ENCODE measurements at regions not wholly inside any gene's neighbourhood (a gene's known extent, or its start where the extent isn't known, plus 50 kb on each side); places are given as distances from the start of the nearest gene placed in this dataset.

DNA sequence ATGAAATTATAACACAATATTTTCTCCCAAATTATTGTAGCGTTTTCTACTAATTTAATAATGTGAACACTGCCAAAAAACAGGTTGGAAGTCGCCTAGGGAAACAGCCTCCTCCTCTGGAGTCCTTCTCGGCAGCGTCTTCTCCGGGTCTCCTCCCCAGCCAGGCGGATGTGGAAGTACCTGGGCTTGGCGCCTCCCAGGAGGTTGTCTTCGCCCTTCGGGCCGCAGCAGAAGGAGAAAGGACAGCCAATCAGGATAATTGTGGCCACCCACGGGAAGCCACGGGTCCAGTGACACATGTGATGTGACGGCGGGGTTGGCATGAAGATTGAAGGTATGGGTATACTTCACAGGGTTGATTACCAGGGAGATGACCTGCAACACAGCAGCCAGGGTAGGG, 491.2 kb downstream of the PYDC2 start:
- in situ Hi-C loops (cut with MboI; ENCODE audit: low pct_unique_long_range_greater_than_20kb, low sequenced_read_pairs, unreplicated experiment) = no loop called here
- TF ChIP-seq CTCF (IDR thresholded peaks at IDR 0.05; ENCODE audit: extremely low read depth, insufficient read depth, missing control alignments) = no peak
- DNase-seq (ENCODE audit: low spot score) = no peak

DNA sequence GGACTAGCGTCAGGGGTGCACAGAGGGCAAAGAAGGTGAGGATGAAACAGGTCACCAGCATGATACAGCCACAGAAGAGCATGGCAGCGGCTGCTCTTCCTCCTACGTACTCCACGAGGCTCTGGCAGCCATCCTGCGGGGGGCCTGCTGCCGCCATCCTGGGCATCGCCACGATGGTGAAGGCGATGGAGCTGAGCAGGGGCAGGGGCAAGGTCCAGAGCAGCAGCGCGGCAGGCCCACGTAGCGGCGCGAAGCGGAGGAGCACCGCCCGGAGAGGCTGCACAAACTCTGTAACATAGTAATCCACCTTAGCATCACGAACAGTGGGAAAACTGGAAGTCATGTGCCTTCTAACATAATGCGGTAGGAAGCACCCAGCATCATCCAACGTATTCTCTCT, 491.6 kb downstream of the PYDC2 start:
- in situ Hi-C loops (cut with MboI; ENCODE audit: low pct_unique_long_range_greater_than_20kb, low sequenced_read_pairs, unreplicated experiment) = no loop called here

DNA sequence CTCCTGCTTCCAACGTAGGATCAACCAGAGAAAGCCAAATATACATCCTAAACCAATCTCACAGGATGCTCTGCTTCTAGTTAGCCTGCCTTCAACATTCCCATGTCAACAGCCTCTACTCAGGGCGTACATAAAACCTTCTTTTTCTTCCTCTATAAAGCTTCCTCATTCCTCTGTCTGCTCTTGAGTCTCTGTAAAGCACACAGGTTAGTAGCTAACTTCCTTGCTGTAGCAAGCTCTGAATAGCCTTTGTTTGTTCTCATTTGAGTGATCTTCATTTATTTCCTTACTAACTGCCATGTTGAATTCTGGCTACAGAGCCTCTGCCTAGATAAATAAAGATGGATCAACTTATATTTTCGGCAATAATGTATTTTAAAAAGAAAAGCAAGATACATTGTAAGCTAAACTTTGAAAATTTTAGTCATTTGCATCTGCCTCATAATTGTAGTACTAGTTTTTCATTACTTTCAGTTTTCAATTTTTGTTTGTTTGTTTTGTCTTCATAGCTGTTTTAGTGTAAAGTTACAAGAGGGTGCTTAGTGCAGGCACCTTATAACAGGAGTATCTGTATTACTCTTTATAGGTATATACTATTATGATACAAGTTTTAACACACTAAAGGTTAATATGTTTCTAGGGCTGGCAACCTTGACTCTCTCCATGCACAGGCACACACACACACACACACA, 498.2 kb downstream of the PYDC2 start:
- DNase-seq (ENCODE audit: low spot score) = no peak
- in situ Hi-C loops (cut with MboI; ENCODE audit: low pct_unique_long_range_greater_than_20kb, low sequenced_read_pairs, unreplicated experiment) = no loop called here
- no peak for TF ChIP-seq CTCF (IDR thresholded peaks at IDR 0.05; ENCODE audit: extremely low read depth, insufficient read depth, missing control alignments)

More for the DNA sequence above, 491.6 kb downstream of the PYDC2 start:
- TF ChIP-seq CTCF (IDR thresholded peaks at IDR 0.05; ENCODE audit: extremely low read depth, insufficient read depth, missing control alignments) = no peak
- no peak for DNase-seq (ENCODE audit: low spot score)

DNA sequence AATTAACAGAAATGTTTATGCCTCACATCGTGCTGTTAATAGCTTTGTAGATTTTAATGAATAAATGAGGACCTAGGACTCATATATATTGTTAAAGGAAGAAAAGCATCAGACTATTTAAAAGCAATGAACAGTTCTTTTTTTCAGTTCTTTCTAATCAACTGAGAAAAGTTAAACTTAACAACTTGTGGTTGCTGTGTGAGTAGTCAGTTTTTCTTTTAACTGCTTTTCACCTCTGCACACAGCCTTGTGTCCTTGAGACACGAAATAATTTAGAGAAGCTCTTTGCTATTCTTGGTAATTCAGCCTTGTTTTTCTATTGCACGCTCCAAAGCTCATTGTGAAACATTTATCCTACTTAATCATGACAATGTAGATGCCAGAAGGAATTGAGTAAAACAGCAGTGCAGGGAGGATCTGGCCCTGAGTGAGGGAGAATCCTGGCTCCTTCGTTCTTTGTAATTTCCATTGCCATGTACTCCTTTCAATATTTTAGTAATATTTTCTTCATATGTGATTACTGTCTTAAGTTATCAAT, 499.0 kb downstream of the PYDC2 start:
- in situ Hi-C loops (cut with MboI; ENCODE audit: low pct_unique_long_range_greater_than_20kb, low sequenced_read_pairs, unreplicated experiment) = no loop called here
- no peak for DNase-seq (ENCODE audit: low spot score)
- no peak for TF ChIP-seq CTCF (IDR thresholded peaks at IDR 0.05; ENCODE audit: extremely low read depth, insufficient read depth, missing control alignments)

DNA sequence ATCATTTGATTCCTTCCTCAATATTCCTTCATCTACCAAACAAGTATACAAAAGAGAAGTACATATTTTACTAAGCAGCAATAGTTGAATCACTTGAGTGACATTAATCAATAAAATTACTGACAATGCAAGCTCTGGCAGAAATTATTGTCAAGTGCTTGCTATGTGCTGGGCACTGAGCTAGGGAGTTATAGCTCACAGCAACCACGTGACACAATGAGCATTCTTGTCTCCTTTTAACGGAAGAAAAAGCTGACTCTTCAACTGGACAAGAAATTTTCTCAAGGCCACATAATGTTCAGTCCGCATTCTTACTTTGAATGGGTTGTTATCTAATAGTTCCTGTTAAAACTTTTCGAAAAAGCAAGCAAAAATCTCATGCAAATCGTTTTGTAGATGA, 500.1 kb downstream of the PYDC2 start:
- no peak for DNase-seq (ENCODE audit: low spot score)
- in situ Hi-C loops (cut with MboI; ENCODE audit: low pct_unique_long_range_greater_than_20kb, low sequenced_read_pairs, unreplicated experiment) = no loop called here
- TF ChIP-seq CTCF (IDR thresholded peaks at IDR 0.05; ENCODE audit: extremely low read depth, insufficient read depth, missing control alignments) = no peak

DNA sequence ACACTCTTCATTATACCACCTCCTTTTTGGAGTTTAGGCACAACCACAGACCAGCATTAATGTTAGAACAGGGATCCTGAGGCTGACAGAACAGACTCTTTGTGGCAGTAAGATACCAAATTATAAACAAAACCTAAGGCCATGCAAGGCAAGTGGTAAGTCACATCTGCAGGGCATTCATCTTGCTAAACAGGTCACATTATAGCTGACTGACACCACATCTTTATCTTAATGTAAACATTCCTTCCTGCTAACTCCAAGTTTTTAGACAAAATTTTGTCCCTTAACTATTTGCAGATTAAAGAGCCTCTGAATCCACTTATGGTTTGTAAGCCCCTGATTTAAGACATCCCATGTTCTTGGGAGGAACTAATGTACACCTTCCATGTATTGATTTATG, 500.6 kb downstream of the PYDC2 start:
- in situ Hi-C loops (cut with MboI; ENCODE audit: low pct_unique_long_range_greater_than_20kb, low sequenced_read_pairs, unreplicated experiment) = no loop called here
- TF ChIP-seq CTCF (IDR thresholded peaks at IDR 0.05; ENCODE audit: extremely low read depth, insufficient read depth, missing control alignments) = no peak
- DNase-seq (ENCODE audit: low spot score) = no peak
